Thoracic aorta (tissue), 2 donors: ENCODE measurements at regions not wholly inside any gene's neighbourhood (a gene's known extent, or its start where the extent isn't known, plus 50 kb on each side); places are given as distances from the start of the nearest gene placed in this dataset.
"Not testable (repeated sequence)": the region's sequence is repeated elsewhere in the genome, so short reads cannot be mapped to it uniquely, and the experiment has no call there.

Source experiments
- ATAC-seq: fragments of 150-250 bp; one replicate; pipeline ENCODE4 v1.8.0; 2017; ENCODE audit warnings: low read depth; ENCODE audit not compliant: insufficient number of reproducible peaks, low FRiP score
- DNase-seq: peaks from one replicate; pipeline ENCODE4 v3.0.0-alpha.2; 2020; ENCODE audit warnings: low spot score
- H3K27ac ChIP-seq, 2 donors: fragments of 200-600 bp; sonication (generic); 1 replicate in 1 of 2; 2 replicates in 1 of 2; pipeline ENCODE4 v1.5.1; 2016; ENCODE audit warnings: mild to moderate bottlenecking in 2 of 2, moderate library complexity in 2 of 2
- H3K27me3 ChIP-seq: fragments of 200-600 bp; sonication (generic); replicated peaks from 2 replicates; pipeline ENCODE4 v1.6.0; 2016; ENCODE audit warnings: mild to moderate bottlenecking; ENCODE audit not compliant: insufficient read depth
- H3K36me3 ChIP-seq: fragments of 200-600 bp; sonication (generic); one replicate; pipeline ENCODE4 v1.5.1; 2016
- H3K4me1 ChIP-seq, 2 donors: fragments of 200-600 bp; sonication (generic); 1 replicate in 1 of 2; 2 replicates in 1 of 2; pipeline versions ENCODE4 v1.5.1 to v1.6.0; 2016; ENCODE audit warnings: low read depth in 2 of 2, mild to moderate bottlenecking in 1 of 2; ENCODE audit not compliant: control insufficient read depth in 1 of 2
- H3K4me3 ChIP-seq: fragments of 200-600 bp; sonication (generic); 2 replicates; pipeline ENCODE4 v1.5.1; 2016; ENCODE audit warnings: mild to moderate bottlenecking
- H3K9me3 ChIP-seq: fragments of 200-600 bp; sonication (generic); 2 replicates; pipeline ENCODE4 v1.5.1; 2016
- CTCF ChIP-seq: fragments of 200-600 bp; sonication (generic); IDR thresholded peaks from one replicate; pipeline ENCODE4 v1.5.1; 2019; ENCODE audit warnings: antibody characterized with exemption

GRCh38 chr4:117704721-117705120, 329.6 kb upstream of the NDST3 start:
- Histone ChIP-seq H3K4me1 (no peaks in the 10 kb centered on the region), H3K4me3 (no peak overlapping the region), H3K27ac (no peak overlapping the region), H3K36me3 (no peaks in the 10 kb centered on the region), H3K27me3 (no peaks in the 10 kb centered on the region), H3K9me3 (peaks cover 3% of the 10 kb centered on the region)
- DNase-seq (no peak), ATAC-seq (no peak)
- no peak for TF ChIP-seq CTCF

GRCh38 chr4:117740736-117741135, 293.6 kb upstream of the NDST3 start:
- no peak for TF ChIP-seq CTCF
- Histone ChIP-seq H3K4me3 (no peak overlapping the region), H3K9me3 (no peaks in the 10 kb centered on the region), H3K4me1 (no peaks in the 10 kb centered on the region), H3K36me3 (no peaks in the 10 kb centered on the region), H3K27ac (no peak overlapping the region), H3K27me3 (no peaks in the 10 kb centered on the region)
- DNase-seq (no peak), ATAC-seq (no peak)

GRCh38 chr4:117745379-117745778, 288.9 kb upstream of the NDST3 start:
- not testable (repeated sequence) for H3K4me1 ChIP-seq, DNase-seq, H3K9me3 ChIP-seq, H3K27ac ChIP-seq, ATAC-seq, H3K36me3 ChIP-seq, H3K4me3 ChIP-seq, H3K27me3 ChIP-seq

DNA sequence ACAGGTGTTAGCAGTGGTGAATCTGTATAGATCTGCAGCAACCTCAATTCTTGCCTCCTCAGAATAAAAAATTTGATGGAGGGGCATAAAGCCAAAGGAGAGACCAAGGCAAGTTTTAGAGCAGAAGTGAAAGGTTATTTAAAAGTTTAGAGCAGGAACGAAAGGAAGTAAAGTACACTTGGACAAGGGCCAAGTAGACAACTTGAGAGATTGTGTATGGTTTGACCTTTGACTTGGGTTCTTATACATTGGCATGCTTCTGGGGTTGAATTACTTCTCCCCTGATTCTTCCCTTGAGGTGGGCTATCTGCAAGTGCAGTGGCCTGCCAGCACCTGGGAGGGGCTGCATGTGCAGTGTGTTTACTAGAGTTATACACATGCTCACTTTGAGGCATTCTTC, 278.8 kb upstream of the NDST3 start:
- H3K9me3 ChIP-seq = no peaks in the 10 kb centered on the region
- H3K4me1 ChIP-seq = no peaks in the 10 kb centered on the region
- no peak overlapping the region for H3K4me3 ChIP-seq
- H3K27ac ChIP-seq = no peak overlapping the region
- no peaks in the 10 kb centered on the region for H3K36me3 ChIP-seq
- H3K27me3 ChIP-seq = no peaks in the 10 kb centered on the region
- DNase-seq = no peak
- no peak for ATAC-seq
- no peak for TF ChIP-seq CTCF

- Histone ChIP-seq H3K36me3 (no peaks in the 10 kb centered on the region), H3K9me3 (no peaks in the 10 kb centered on the region), H3K4me1 (no peaks in the 10 kb centered on the region), H3K27me3 (no peaks in the 10 kb centered on the region), H3K4me3 (no peak overlapping the region), H3K27ac (no peak overlapping the region)
- no peak for TF ChIP-seq CTCF
- DNase-seq (no peak), ATAC-seq (no peak)
Observed at GRCh38 chr4:117768610-117769009, 265.7 kb upstream of the NDST3 start.

- H3K36me3 ChIP-seq = no peaks in the 10 kb centered on the region
- no peak overlapping the region for H3K4me3 ChIP-seq
- no peak overlapping the region for H3K27ac ChIP-seq
- no peaks in the 10 kb centered on the region for H3K4me1 ChIP-seq
- DNase-seq (no peak), ATAC-seq (no peak)
- TF ChIP-seq CTCF = no peak
- H3K27me3 ChIP-seq = no peaks in the 10 kb centered on the region
- H3K9me3 ChIP-seq = no peaks in the 10 kb centered on the region
Observed at GRCh38 chr4:117770269-117771102, 263.8 kb upstream of the NDST3 start.
